ENCODE measurements at regions not wholly inside any gene's neighbourhood (a gene's known extent, or its start where the extent isn't known, plus 50 kb on each side); places are given as distances from the start of the nearest gene placed in this dataset.

- no peak for DNase-seq
Measured at GRCh38 chr14:101476258-101476915, 84.9 kb upstream of the DIO3 start.

- DNase-seq: no peak
Measured at GRCh38 chr14:101476916-101477553, 84.3 kb upstream of the DIO3 start.

- DNase-seq: no peak
Measured at GRCh38 chr14:101477648-101478047, 83.6 kb upstream of the DIO3 start.

- no peak for DNase-seq
Measured at GRCh38 chr14:101478096-101478495, 83.2 kb upstream of the DIO3 start.

GRCh38 chr14:101478796-101479410 is 82.4 kb upstream of the DIO3 start:
- no peak for DNase-seq

- DNase-seq: no peak
Measured at GRCh38 chr14:101480022-101480746, 81.1 kb upstream of the DIO3 start.

- DNase-seq: no peak
Measured at GRCh38 chr14:101480747-101481530, 80.4 kb upstream of the DIO3 start.

- no peak for DNase-seq
Measured at GRCh38 chr14:101481557-101481956, 79.7 kb upstream of the DIO3 start.

GRCh38 chr14:101482066-101482465 is 79.2 kb upstream of the DIO3 start:
- DNase-seq: no peak

GRCh38 chr14:101483829-101484228 is 77.5 kb upstream of the DIO3 start:
- no peak for DNase-seq

GRCh38 chr14:101489092-101489760 is 72.1 kb upstream of the DIO3 start:
- no peak for DNase-seq

- DNase-seq: no peak
Measured at GRCh38 chr14:101490771-101491170, 70.5 kb upstream of the DIO3 start.

- no peak for DNase-seq
Measured at GRCh38 chr14:101491841-101492240, 69.5 kb upstream of the DIO3 start.

GRCh38 chr14:101492716-101493115 is 68.6 kb upstream of the DIO3 start:
- DNase-seq: no peak

GRCh38 chr14:101494826-101495225 is 66.5 kb upstream of the DIO3 start:
- DNase-seq: no peak

- no peak for DNase-seq
Measured at GRCh38 chr14:101495284-101495683, 66.0 kb upstream of the DIO3 start.

GRCh38 chr14:101495827-101496775 is 65.2 kb upstream of the DIO3 start:
- no peak for DNase-seq

GRCh38 chr14:101496776-101497683 is 64.3 kb upstream of the DIO3 start:
- DNase-seq: no peak

GRCh38 chr14:101497684-101498525 is 63.4 kb upstream of the DIO3 start:
- no peak for DNase-seq
